PC-3 (cell line): ENCODE measurements at regions not wholly inside any gene's neighbourhood (a gene's known extent, or its start where the extent isn't known, plus 50 kb on each side); places are given as distances from the start of the nearest gene placed in this dataset.

Experiments used
- ATAC-seq: fragments of 200-7000 bp; cut with Tn5 transposase; 2 replicates; pipeline ENCODE4 v1.9.1; 2020; ENCODE audit warnings: mild to moderate bottlenecking, moderate library complexity
- BruUV-seq: library from RNA; stranded (reverse); fragments of 400-500 nt; replicated peaks from 2 replicates; lab custom pipeline; 2021; lab: Mats Ljungman, UMichigan
- CTCF ChIA-PET: fragments of 300-600 bp; sonication (Branson Sonifier 250); formaldehyde crosslinking; loops from one replicate; lab custom pipeline; 2022; ENCODE audit warnings: antibody characterized with exemption; lab: Charles Lee
- POLR2A ChIA-PET: fragments of 300-600 bp; sonication (Branson Sonifier 250); formaldehyde crosslinking; loops from one replicate; lab custom pipeline; 2022; ENCODE audit warnings: antibody characterized with exemption; ENCODE audit not compliant: unreplicated experiment; lab: Charles Lee
- DNase-seq: peaks from one replicate; pipeline ENCODE4 v3.0.0-alpha.2; 2015
- H2AFZ ChIP-seq: fragments of 300-600 bp; sonication (generic); 2 replicates; pipeline ENCODE4 v1.6.0; 2016; ENCODE audit warnings: antibody characterized with exemption, low read length
- H3F3A ChIP-seq: fragments of 300-600 bp; sonication (generic); one replicate; pipeline ENCODE4 v1.6.0; 2017; ENCODE audit warnings: antibody characterized with exemption, low read length, control low read depth, mild to moderate bottlenecking; ENCODE audit not compliant: unreplicated experiment
- H3K27ac ChIP-seq: fragments of 300-600 bp; sonication (generic); 2 replicates; pipeline ENCODE4 v1.5.1; 2016; ENCODE audit warnings: mild to moderate bottlenecking, low read length
- H3K27me3 ChIP-seq: fragments of 300-600 bp; sonication (generic); 2 replicates; pipeline ENCODE4 v1.6.1; 2016; ENCODE audit warnings: low read length, mixed read lengths
- H3K36me3 ChIP-seq: fragments of 300-600 bp; sonication (generic); 2 replicates; pipeline ENCODE4 v1.6.1; 2016; ENCODE audit warnings: low read depth, mixed run types, low read length, mixed read lengths
- H3K4me1 ChIP-seq: fragments of 300-600 bp; sonication (generic); 2 replicates; pipeline ENCODE4 v1.5.1; 2016; ENCODE audit warnings: low read length; ENCODE audit not compliant: insufficient read depth
- H3K4me2 ChIP-seq: fragments of 300-600 bp; sonication (generic); 2 replicates; pipeline ENCODE4 v1.6.0; 2016; ENCODE audit warnings: low read length
- H3K4me3 ChIP-seq: fragments of 300-600 bp; sonication (generic); 2 replicates; pipeline ENCODE4 v1.5.1; 2016; ENCODE audit warnings: mild to moderate bottlenecking, low read length, mixed read lengths
- H3K79me2 ChIP-seq: fragments of 300-600 bp; sonication (generic); 2 replicates; pipeline ENCODE4 v1.6.1; 2017; ENCODE audit warnings: low read length, mixed read lengths
- H3K9ac ChIP-seq: fragments of 300-600 bp; sonication (generic); 2 replicates; pipeline ENCODE4 v1.6.0; 2016; ENCODE audit warnings: mild to moderate bottlenecking, low read length
- H3K9me2 ChIP-seq: fragments of 300-600 bp; sonication (generic); replicated peaks from 2 replicates; pipeline ENCODE4 v1.6.1; 2016; ENCODE audit warnings: mixed run types, low read length, mixed read lengths
- H3K9me3 ChIP-seq: fragments of 300-600 bp; sonication (generic); 2 replicates; pipeline ENCODE4 v1.6.1; 2016; ENCODE audit warnings: low read length, mixed read lengths
- H4K20me1 ChIP-seq: fragments of 300-600 bp; sonication (generic); 2 replicates; pipeline ENCODE4 v1.6.1; 2016; ENCODE audit warnings: low read length, mixed read lengths
- EZH2 ChIP-seq: fragments of 300-600 bp; sonication (generic); IDR thresholded peaks from one replicate; pipeline ENCODE4 v1.6.1; 2017; ENCODE audit warnings: antibody characterized with exemption, mild to moderate bottlenecking, low read length; ENCODE audit not compliant: unreplicated experiment
- EZH2phosphoT487 ChIP-seq: fragments of 300-600 bp; sonication (generic); IDR thresholded peaks from 2 replicates; pipeline ENCODE4 v1.6.1; 2018; ENCODE audit warnings: mild to moderate bottlenecking, antibody characterized with exemption, low read length, borderline replicate concordance
- intact Hi-C: fragments of 100-400 bp; cut with micrococcal nuclease; formaldehyde crosslinking; loops from 2 replicates; pipeline ENCODE4 v1.9.0; 2023
- TF ChIP-seq, protein P1 (sequence below): fragments of 300-600 bp; sonication (generic); conservative IDR thresholded peaks from 2 replicates; pipeline ENCODE4 v1.5.1; 2017; ENCODE audit warnings: antibody characterized with exemption, low read depth, mild to moderate bottlenecking, low read length

DNA sequence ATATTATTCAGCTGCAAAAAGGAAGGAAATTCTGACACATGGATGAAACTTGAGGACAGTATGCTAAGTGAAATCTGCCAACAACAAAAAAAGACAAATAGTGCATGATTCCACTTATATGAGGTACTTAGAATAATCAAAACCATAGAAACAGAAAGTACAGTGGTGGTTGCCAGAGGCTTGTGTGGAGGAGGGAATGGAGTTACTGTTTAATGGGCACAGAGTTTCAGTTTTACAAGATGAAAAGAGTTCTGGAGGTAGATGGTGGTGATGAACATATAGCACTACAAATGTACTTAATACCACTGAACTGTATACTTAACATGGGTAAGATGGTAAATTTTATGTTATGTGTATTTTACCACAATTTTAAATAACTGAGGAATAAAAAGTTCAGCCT is 212.0 kb upstream of the KLF3 start:
- Histone ChIP-seq H3K27ac (no peak overlapping the region), H3K9me3 (no peaks in the 10 kb centered on the region), H3K4me3 (no peak overlapping the region), H3K9ac (no peak overlapping the region), H3K4me2 (no peak overlapping the region), H3K4me1 (no peaks in the 10 kb centered on the region), H3K9me2 (no peaks in the 10 kb centered on the region), H3K36me3 (no peaks in the 10 kb centered on the region), H3K79me2 (no peaks in the 10 kb centered on the region), H3F3A (no peaks in the 10 kb centered on the region), H2AFZ (no peak overlapping the region), H4K20me1 (no peaks in the 10 kb centered on the region), H3K27me3 (no peaks in the 10 kb centered on the region)
- intact Hi-C loops = no loop called here
- ChIA-PET POLR2A (no interaction called here), CTCF (no interaction called here)
- TF ChIP-seq, protein P1, sequence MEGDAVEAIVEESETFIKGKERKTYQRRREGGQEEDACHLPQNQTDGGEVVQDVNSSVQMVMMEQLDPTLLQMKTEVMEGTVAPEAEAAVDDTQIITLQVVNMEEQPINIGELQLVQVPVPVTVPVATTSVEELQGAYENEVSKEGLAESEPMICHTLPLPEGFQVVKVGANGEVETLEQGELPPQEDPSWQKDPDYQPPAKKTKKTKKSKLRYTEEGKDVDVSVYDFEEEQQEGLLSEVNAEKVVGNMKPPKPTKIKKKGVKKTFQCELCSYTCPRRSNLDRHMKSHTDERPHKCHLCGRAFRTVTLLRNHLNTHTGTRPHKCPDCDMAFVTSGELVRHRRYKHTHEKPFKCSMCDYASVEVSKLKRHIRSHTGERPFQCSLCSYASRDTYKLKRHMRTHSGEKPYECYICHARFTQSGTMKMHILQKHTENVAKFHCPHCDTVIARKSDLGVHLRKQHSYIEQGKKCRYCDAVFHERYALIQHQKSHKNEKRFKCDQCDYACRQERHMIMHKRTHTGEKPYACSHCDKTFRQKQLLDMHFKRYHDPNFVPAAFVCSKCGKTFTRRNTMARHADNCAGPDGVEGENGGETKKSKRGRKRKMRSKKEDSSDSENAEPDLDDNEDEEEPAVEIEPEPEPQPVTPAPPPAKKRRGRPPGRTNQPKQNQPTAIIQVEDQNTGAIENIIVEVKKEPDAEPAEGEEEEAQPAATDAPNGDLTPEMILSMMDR = no peak
- TF ChIP-seq EZH2 (no peak), EZH2phosphoT487 (no peak)
- DNase-seq (no peak), ATAC-seq (no peak)
- no TSS peak for BruUV-seq

- intact Hi-C loops = no loop called here
- H2AFZ ChIP-seq = no peak overlapping the region
- H3F3A ChIP-seq = no peaks in the 10 kb centered on the region
- TF ChIP-seq EZH2 = no peak
- TF ChIP-seq, protein P1 = no peak
- TF ChIP-seq EZH2phosphoT487 = no peak
- no peaks in the 10 kb centered on the region for H3K9me2 ChIP-seq
- H3K4me1 ChIP-seq = no peaks in the 10 kb centered on the region
- CTCF ChIA-PET = no interaction called here
- no peak overlapping the region for H3K9ac ChIP-seq
- H3K79me2 ChIP-seq = no peaks in the 10 kb centered on the region
- no peaks in the 10 kb centered on the region for H3K9me3 ChIP-seq
- no peaks in the 10 kb centered on the region for H3K27me3 ChIP-seq
- DNase-seq (no peak), ATAC-seq (no peak)
- BruUV-seq = no TSS peak
- H3K27ac ChIP-seq = no peak overlapping the region
- no peaks in the 10 kb centered on the region for H3K36me3 ChIP-seq
- no peaks in the 10 kb centered on the region for H4K20me1 ChIP-seq
- no peak overlapping the region for H3K4me2 ChIP-seq
- H3K4me3 ChIP-seq = no peak overlapping the region
- POLR2A ChIA-PET = no interaction called here
Measured at GRCh38 chr4:38452542-38452941, 211.5 kb upstream of the KLF3 start.

- DNase-seq = no peak
- POLR2A ChIA-PET = no interaction called here
- Histone ChIP-seq H3K9me3 (no peaks in the 10 kb centered on the region), H3K27ac (no peak overlapping the region), H3K79me2 (no peaks in the 10 kb centered on the region), H3K4me2 (no peak overlapping the region), H3K36me3 (no peaks in the 10 kb centered on the region), H3K9me2 (no peaks in the 10 kb centered on the region), H3K27me3 (no peaks in the 10 kb centered on the region), H3K9ac (no peak overlapping the region), H3F3A (no peaks in the 10 kb centered on the region), H4K20me1 (no peaks in the 10 kb centered on the region), H2AFZ (no peak overlapping the region), H3K4me3 (no peak overlapping the region), H3K4me1 (no peaks in the 10 kb centered on the region)
- no TSS peak for BruUV-seq
- intact Hi-C loops = no loop called here
- ATAC-seq = no peak
- TF ChIP-seq, protein P1 = no peak
- no peak for TF ChIP-seq EZH2
- TF ChIP-seq EZH2phosphoT487 = no peak
- CTCF ChIA-PET = interaction anchor here (0.6 kb wide), 1 partner anchor 22 kb away, joined by 7 read pairs; no protein-coding TSS in a partner anchor
Measured at GRCh38 chr4:38453253-38453881, 210.6 kb upstream of the KLF3 start.
